Fibroblast of skin of left biceps (primary cell): ENCODE measurements at regions not wholly inside any gene's neighbourhood (a gene's known extent, or its start where the extent isn't known, plus 50 kb on each side); places are given as distances from the start of the nearest gene placed in this dataset.
"Not testable (repeated sequence)": the region's sequence is repeated elsewhere in the genome, so short reads cannot be mapped to it uniquely, and the experiment has no call there.

Source experiments
- DNase-seq, 2 experiments: peaks; one replicate each; pipeline ENCODE4 v3.0.0-alpha.2; 2013; ENCODE audit warnings: low read depth in 2 of 2

GRCh38 chrX:65331371-65331770, 203.2 kb downstream of the LAS1L start:
- DNase-seq: no peak

- DNase-seq: no peak
These were observed 234.3 kb downstream of the LAS1L start for GRCh38 chrX:65300104-65300809.

- not testable (repeated sequence) for DNase-seq
These were observed 251.7 kb downstream of the LAS1L start for GRCh38 chrX:65282905-65283304.

GRCh38 chrX:65273152-65273551, 261.4 kb downstream of the LAS1L start:
- no peak for DNase-seq

GRCh38 chrX:65266482-65266881, 268.1 kb downstream of the LAS1L start:
- no peak for DNase-seq

GRCh38 chrX:65253817-65254216, 277.6 kb upstream of the ZC4H2 start:
- no peak for DNase-seq

- DNase-seq: no peak
These were observed 264.9 kb upstream of the ZC4H2 start for GRCh38 chrX:65241059-65241721.

- DNase-seq: no peak
These were observed 227.3 kb upstream of the ZC4H2 start for GRCh38 chrX:65203545-65203944.

- DNase-seq: no peak
These were observed 220.6 kb upstream of the ZC4H2 start for GRCh38 chrX:65196758-65197360.

GRCh38 chrX:65195621-65196020, 219.4 kb upstream of the ZC4H2 start:
- DNase-seq: no peak

- DNase-seq: no peak
These were observed 218.3 kb upstream of the ZC4H2 start for GRCh38 chrX:65194547-65194946.

GRCh38 chrX:65163325-65163724, 187.1 kb upstream of the ZC4H2 start:
- DNase-seq: not testable (repeated sequence)

- no peak for DNase-seq
These were observed 172.0 kb upstream of the ZC4H2 start for GRCh38 chrX:65148232-65148631.

GRCh38 chrX:65136424-65136823, 160.2 kb upstream of the ZC4H2 start:
- no peak for DNase-seq

- DNase-seq: no peak
These were observed 151.6 kb upstream of the ZC4H2 start for GRCh38 chrX:65127842-65128241.

- no peak for DNase-seq
These were observed 122.6 kb upstream of the ZC4H2 start for GRCh38 chrX:65098851-65099250.

GRCh38 chrX:65093658-65094057, 117.4 kb upstream of the ZC4H2 start:
- DNase-seq: no peak

- no peak for DNase-seq
These were observed 97.0 kb upstream of the ZC4H2 start for GRCh38 chrX:65073233-65073632.

- DNase-seq: no peak
These were observed 96.3 kb upstream of the ZC4H2 start for GRCh38 chrX:65072590-65072989.

- DNase-seq: not testable (repeated sequence)
These were observed 82.4 kb upstream of the ZC4H2 start for GRCh38 chrX:65058626-65059025.

GRCh38 chrX:65045001-65045400, 68.8 kb upstream of the ZC4H2 start:
- DNase-seq: no peak

- no peak for DNase-seq
These were observed 59.2 kb upstream of the ZC4H2 start for GRCh38 chrX:65035446-65035770.
